ENCODE measurements at regions not wholly inside any gene's neighbourhood (a gene's known extent, or its start where the extent isn't known, plus 50 kb on each side); places are given as distances from the start of the nearest gene placed in this dataset.

GRCh38 chr9:11348366-11348765, 735.6 kb upstream of the PTPRD start:
- Histone ChIP-seq H3K4me3 (no peak overlapping the region), H3K79me2 (no peaks in the 10 kb centered on the region), H3K27ac (no peak overlapping the region), H3K27me3 (no peaks in the 10 kb centered on the region), H3K4me2 (no peak overlapping the region), H3K9me3 (ENCODE audit: low read depth) (no peaks in the 10 kb centered on the region), H3K36me3 (replicated peaks; ENCODE audit: insufficient read depth, low read depth) (no peaks in the 10 kb centered on the region), H3K9me2 (replicated peaks; ENCODE audit: insufficient read depth) (no peaks in the 10 kb centered on the region), H4K20me1 (ENCODE audit: insufficient read depth, poor library complexity, severe bottlenecking) (no peaks in the 10 kb centered on the region), H2AFZ (no peak overlapping the region), H3K4me1 (ENCODE audit: insufficient read depth) (no peaks in the 10 kb centered on the region)
- no peak for DNase-seq (ENCODE audit: low spot score)
- 90% methylated on average over 5 of the region's 5 CpGs for whole genome bisulfite sequencing (ENCODE audit: low lambda C conversion rate, missing lambda C conversion rate)
- TF ChIP-seq CTCF (IDR thresholded peaks at IDR 0.05; ENCODE audit: poor library complexity) (no peak), EZH2 (IDR thresholded peaks at IDR 0.05; ENCODE audit: borderline replicate concordance) (no peak), EZH2phosphoT487 (IDR thresholded peaks at IDR 0.05; ENCODE audit: low read depth, severe bottlenecking, unreplicated experiment) (no peak)

GRCh38 chr9:11349187-11349586, 736.4 kb upstream of the PTPRD start:
- H3K79me2 ChIP-seq: no peaks in the 10 kb centered on the region
- H3K9me2 ChIP-seq (replicated peaks; ENCODE audit: insufficient read depth): no peaks in the 10 kb centered on the region
- no peaks in the 10 kb centered on the region for H3K4me1 ChIP-seq (ENCODE audit: insufficient read depth)
- no peak overlapping the region for H3K4me3 ChIP-seq
- H3K27ac ChIP-seq: no peak overlapping the region
- H3K27me3 ChIP-seq: no peaks in the 10 kb centered on the region
- no peaks in the 10 kb centered on the region for H3K9me3 ChIP-seq (ENCODE audit: low read depth)
- no peak for DNase-seq (ENCODE audit: low spot score)
- TF ChIP-seq EZH2 (IDR thresholded peaks at IDR 0.05; ENCODE audit: borderline replicate concordance) (no peak), CTCF (IDR thresholded peaks at IDR 0.05; ENCODE audit: poor library complexity) (no peak), EZH2phosphoT487 (IDR thresholded peaks at IDR 0.05; ENCODE audit: low read depth, severe bottlenecking, unreplicated experiment) (no peak)
- no peaks in the 10 kb centered on the region for H4K20me1 ChIP-seq (ENCODE audit: insufficient read depth, poor library complexity, severe bottlenecking)
- WGBS (ENCODE audit: low lambda C conversion rate, missing lambda C conversion rate): 81% methylated on average over 5 of the region's 5 CpGs
- no peak overlapping the region for H3K4me2 ChIP-seq
- no peaks in the 10 kb centered on the region for H3K36me3 ChIP-seq (replicated peaks; ENCODE audit: insufficient read depth, low read depth)
- no peak overlapping the region for H2AFZ ChIP-seq

GRCh38 chr9:11352612-11353011, 739.8 kb upstream of the PTPRD start:
- WGBS (ENCODE audit: low lambda C conversion rate, missing lambda C conversion rate): 80% methylated on average over 2 of the region's 2 CpGs
- Histone ChIP-seq H2AFZ (no peak overlapping the region), H3K79me2 (no peaks in the 10 kb centered on the region), H3K9me3 (ENCODE audit: low read depth) (no peaks in the 10 kb centered on the region), H3K9me2 (replicated peaks; ENCODE audit: insufficient read depth) (no peaks in the 10 kb centered on the region), H4K20me1 (ENCODE audit: insufficient read depth, poor library complexity, severe bottlenecking) (no peaks in the 10 kb centered on the region), H3K4me1 (ENCODE audit: insufficient read depth) (no peaks in the 10 kb centered on the region), H3K4me2 (no peak overlapping the region), H3K36me3 (replicated peaks; ENCODE audit: insufficient read depth, low read depth) (no peaks in the 10 kb centered on the region), H3K27me3 (no peaks in the 10 kb centered on the region), H3K27ac (no peak overlapping the region), H3K4me3 (no peak overlapping the region)
- DNase-seq (ENCODE audit: low spot score): no peak
- TF ChIP-seq EZH2 (IDR thresholded peaks at IDR 0.05; ENCODE audit: borderline replicate concordance) (no peak), EZH2phosphoT487 (IDR thresholded peaks at IDR 0.05; ENCODE audit: low read depth, severe bottlenecking, unreplicated experiment) (no peak), CTCF (IDR thresholded peaks at IDR 0.05; ENCODE audit: poor library complexity) (no peak)

GRCh38 chr9:11356067-11356466, 743.3 kb upstream of the PTPRD start:
- TF ChIP-seq EZH2 (IDR thresholded peaks at IDR 0.05; ENCODE audit: borderline replicate concordance) (no peak), EZH2phosphoT487 (IDR thresholded peaks at IDR 0.05; ENCODE audit: low read depth, severe bottlenecking, unreplicated experiment) (no peak), CTCF (IDR thresholded peaks at IDR 0.05; ENCODE audit: poor library complexity) (no peak)
- no peak overlapping the region for H2AFZ ChIP-seq

More at GRCh38 chr9:11356067-11356466, 743.3 kb upstream of the PTPRD start:
- no peak for DNase-seq (ENCODE audit: low spot score)
- Histone ChIP-seq H3K27ac (no peak overlapping the region), H3K36me3 (replicated peaks; ENCODE audit: insufficient read depth, low read depth) (no peaks in the 10 kb centered on the region), H3K4me1 (ENCODE audit: insufficient read depth) (no peaks in the 10 kb centered on the region), H3K4me3 (no peak overlapping the region), H3K79me2 (no peaks in the 10 kb centered on the region), H3K4me2 (no peak overlapping the region), H4K20me1 (ENCODE audit: insufficient read depth, poor library complexity, severe bottlenecking) (no peaks in the 10 kb centered on the region), H3K9me2 (replicated peaks; ENCODE audit: insufficient read depth) (no peaks in the 10 kb centered on the region), H3K9me3 (ENCODE audit: low read depth) (no peaks in the 10 kb centered on the region), H3K27me3 (no peaks in the 10 kb centered on the region)

Measured in hepatocyte (in vitro differentiated cells).